ENCODE measurements at regions not wholly inside any gene's neighbourhood (a gene's known extent, or its start where the extent isn't known, plus 50 kb on each side); places are given as distances from the start of the nearest gene placed in this dataset.

GRCh38 chr4:65868096-65868824, 198.0 kb upstream of the EPHA5 start:
- no peak for DNase-seq (ENCODE audit: extremely low read depth in 1 of 2, low read depth in 1 of 2)

GRCh38 chr4:65865489-65865888, 195.2 kb upstream of the EPHA5 start:
- DNase-seq (ENCODE audit: extremely low read depth in 1 of 2, low read depth in 1 of 2) = no peak

- DNase-seq (ENCODE audit: extremely low read depth in 1 of 2, low read depth in 1 of 2) = no peak
These were observed 191.7 kb upstream of the EPHA5 start for GRCh38 chr4:65861993-65862392.

GRCh38 chr4:65845199-65845773, 175.0 kb upstream of the EPHA5 start:
- DNase-seq (ENCODE audit: extremely low read depth in 1 of 2, low read depth in 1 of 2) = no peak

GRCh38 chr4:65839164-65839931, 169.1 kb upstream of the EPHA5 start:
- no peak for DNase-seq (ENCODE audit: extremely low read depth in 1 of 2, low read depth in 1 of 2)

GRCh38 chr4:65834707-65835106, 164.4 kb upstream of the EPHA5 start:
- DNase-seq (ENCODE audit: extremely low read depth in 1 of 2, low read depth in 1 of 2) = no peak

GRCh38 chr4:65831828-65832227, 161.5 kb upstream of the EPHA5 start:
- no peak for DNase-seq (ENCODE audit: extremely low read depth in 1 of 2, low read depth in 1 of 2)

- no peak for DNase-seq (ENCODE audit: extremely low read depth in 1 of 2, low read depth in 1 of 2)
These were observed 154.9 kb upstream of the EPHA5 start for GRCh38 chr4:65825116-65825753.

- no peak for DNase-seq (ENCODE audit: extremely low read depth in 1 of 2, low read depth in 1 of 2)
These were observed 148.9 kb upstream of the EPHA5 start for GRCh38 chr4:65819192-65819591.

GRCh38 chr4:65805936-65806335, 135.6 kb upstream of the EPHA5 start:
- no peak for DNase-seq (ENCODE audit: extremely low read depth in 1 of 2, low read depth in 1 of 2)

GRCh38 chr4:65799513-65799912, 129.2 kb upstream of the EPHA5 start:
- no peak for DNase-seq (ENCODE audit: extremely low read depth in 1 of 2, low read depth in 1 of 2)

GRCh38 chr4:65798498-65799127, 128.3 kb upstream of the EPHA5 start:
- DNase-seq (ENCODE audit: extremely low read depth in 1 of 2, low read depth in 1 of 2) = no peak

GRCh38 chr4:65791812-65792308, 121.6 kb upstream of the EPHA5 start:
- DNase-seq (ENCODE audit: extremely low read depth in 1 of 2, low read depth in 1 of 2) = no peak

- no peak for DNase-seq (ENCODE audit: extremely low read depth in 1 of 2, low read depth in 1 of 2)
These were observed 121.0 kb upstream of the EPHA5 start for GRCh38 chr4:65791111-65791811.

- no peak for DNase-seq (ENCODE audit: extremely low read depth in 1 of 2, low read depth in 1 of 2)
These were observed 119.5 kb upstream of the EPHA5 start for GRCh38 chr4:65789805-65790204.

GRCh38 chr4:65789341-65789740, 119.1 kb upstream of the EPHA5 start:
- no peak for DNase-seq (ENCODE audit: extremely low read depth in 1 of 2, low read depth in 1 of 2)

GRCh38 chr4:65777270-65777669, 107.0 kb upstream of the EPHA5 start:
- no peak for DNase-seq (ENCODE audit: extremely low read depth in 1 of 2, low read depth in 1 of 2)

- no peak for DNase-seq (ENCODE audit: extremely low read depth in 1 of 2, low read depth in 1 of 2)
These were observed 103.3 kb upstream of the EPHA5 start for GRCh38 chr4:65773636-65774035.

- no peak for DNase-seq (ENCODE audit: extremely low read depth in 1 of 2, low read depth in 1 of 2)
These were observed 77.1 kb upstream of the EPHA5 start for GRCh38 chr4:65747386-65747785.

- no peak for DNase-seq (ENCODE audit: extremely low read depth in 1 of 2, low read depth in 1 of 2)
These were observed 67.8 kb upstream of the EPHA5 start for GRCh38 chr4:65738134-65738533.

Data from activated CD8-positive, alpha-beta memory T cell treated with anti-CD3 and anti-CD28 coated beads for 1 hour (primary cell).